GM19025 (cell line): ENCODE measurements at regions not wholly inside any gene's neighbourhood (a gene's known extent, or its start where the extent isn't known, plus 50 kb on each side); places are given as distances from the start of the nearest gene placed in this dataset.
"Not testable (repeated sequence)": the region's sequence is repeated elsewhere in the genome, so short reads cannot be mapped to it uniquely, and the experiment has no call there.

ENCODE experiments used
- ATAC-seq: cut with Tn5 transposase; IDR thresholded peaks from one replicate; pipeline ENCODE4 v1.9.1; 2021; ENCODE audit warnings: mild to moderate bottlenecking, low read depth, moderate library complexity; ENCODE audit not compliant: unreplicated experiment

GRCh38 chr7:119197172-119197876, 972.8 kb downstream of the ANKRD7 start:
- no peak for ATAC-seq

DNA sequence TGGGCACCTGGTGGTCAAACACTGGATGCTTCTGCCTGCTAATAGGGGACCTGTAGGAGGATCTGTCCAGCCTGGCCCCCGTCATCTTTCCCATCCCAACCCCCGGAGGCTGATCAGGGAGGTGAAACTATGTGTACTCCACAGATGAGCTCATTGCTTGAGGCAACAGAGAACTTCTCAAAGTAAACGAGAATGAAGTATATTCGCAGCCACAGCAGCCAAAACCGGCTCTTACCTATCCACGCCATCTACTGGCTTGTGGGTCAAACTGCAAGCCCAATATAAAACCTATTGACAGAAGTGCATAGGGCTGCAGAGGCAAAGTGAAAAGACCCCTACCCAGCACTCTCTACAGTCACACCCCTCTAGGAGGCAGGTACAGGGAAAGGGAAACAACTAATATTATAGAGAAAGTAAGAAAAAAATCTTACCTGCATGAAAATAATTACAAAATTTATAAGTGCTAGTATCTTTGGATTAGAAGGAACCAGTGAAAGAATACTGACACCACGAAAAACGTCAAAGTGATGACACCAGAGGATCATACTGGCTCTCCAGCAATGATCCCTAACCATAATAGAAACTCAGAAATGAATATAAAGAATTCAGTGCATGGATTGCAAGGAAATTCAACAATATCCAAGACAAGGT, 973.5 kb downstream of the ANKRD7 start:
- peak; percentile 81 for ATAC-seq

GRCh38 chr7:119219663-119220062, 995.2 kb downstream of the ANKRD7 start:
- no peak for ATAC-seq

DNA sequence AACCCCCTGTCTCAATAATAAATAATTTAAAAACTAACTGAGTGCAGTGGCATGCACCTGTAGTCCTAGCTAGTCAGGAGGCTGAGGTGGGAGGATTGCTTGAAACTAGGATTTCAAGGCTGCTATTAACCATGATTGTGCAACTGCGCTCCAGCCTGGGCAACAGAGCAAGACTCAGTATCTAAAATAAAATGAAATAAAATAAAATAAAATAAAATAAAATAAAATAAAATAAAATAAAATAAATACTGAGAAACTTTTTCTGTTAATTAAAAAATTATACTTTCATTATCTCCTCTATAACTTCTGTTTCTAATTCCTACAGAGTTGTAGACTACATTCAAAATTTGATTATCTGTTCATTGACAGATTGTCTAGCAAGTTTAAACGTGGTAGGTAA, 999.4 kb downstream of the ANKRD7 start:
- ATAC-seq: no peak

- ATAC-seq: no peak
Measured at GRCh38 chr7:119228482-119228881, 1004.0 kb downstream of the ANKRD7 start.

GRCh38 chr7:119232091-119232490, 1007.6 kb downstream of the ANKRD7 start:
- no peak for ATAC-seq

- ATAC-seq: no peak
Measured at GRCh38 chr7:119233015-119233414, 1008.5 kb downstream of the ANKRD7 start.

DNA sequence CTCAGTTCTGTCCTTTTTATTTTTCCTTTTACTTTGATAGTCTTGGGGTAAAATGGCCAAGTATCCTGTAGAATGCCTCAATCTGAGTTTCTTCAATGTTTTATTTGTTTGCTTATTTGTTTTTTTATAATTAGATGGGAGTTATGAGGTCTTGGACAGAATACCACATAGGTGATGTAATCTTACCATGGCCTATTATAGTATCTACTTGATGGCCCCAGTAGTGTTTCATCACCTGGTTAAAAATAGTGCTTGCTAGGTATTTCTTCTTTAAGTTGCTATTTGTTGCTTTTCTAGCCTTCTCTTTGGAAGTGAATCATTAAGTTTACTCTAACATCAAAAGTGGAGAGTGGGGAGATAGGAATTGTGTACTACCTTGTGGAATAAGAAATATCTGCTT, 1020.0 kb upstream of the KCND2 start:
- ATAC-seq: no peak

GRCh38 chr7:119254742-119255141, 1018.2 kb upstream of the KCND2 start:
- ATAC-seq: no peak

DNA sequence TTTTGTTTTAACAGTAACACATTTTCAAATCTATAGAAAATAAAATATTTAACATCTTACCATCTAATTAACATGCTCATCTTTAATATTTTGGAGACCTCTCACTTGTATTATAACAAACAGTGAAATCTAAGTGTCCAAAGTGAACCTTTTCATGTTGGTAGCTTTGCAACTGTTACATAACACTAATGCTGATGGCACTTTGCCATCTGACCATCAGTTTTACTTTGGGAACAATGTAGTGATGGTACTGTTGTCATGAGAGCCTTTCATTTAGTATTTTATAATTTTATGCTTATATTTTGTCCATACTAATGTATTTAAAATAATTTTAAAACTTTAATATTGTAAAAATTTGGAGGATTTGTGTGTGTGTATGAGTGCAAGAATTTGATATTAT, 1017.0 kb upstream of the KCND2 start:
- ATAC-seq: no peak

DNA sequence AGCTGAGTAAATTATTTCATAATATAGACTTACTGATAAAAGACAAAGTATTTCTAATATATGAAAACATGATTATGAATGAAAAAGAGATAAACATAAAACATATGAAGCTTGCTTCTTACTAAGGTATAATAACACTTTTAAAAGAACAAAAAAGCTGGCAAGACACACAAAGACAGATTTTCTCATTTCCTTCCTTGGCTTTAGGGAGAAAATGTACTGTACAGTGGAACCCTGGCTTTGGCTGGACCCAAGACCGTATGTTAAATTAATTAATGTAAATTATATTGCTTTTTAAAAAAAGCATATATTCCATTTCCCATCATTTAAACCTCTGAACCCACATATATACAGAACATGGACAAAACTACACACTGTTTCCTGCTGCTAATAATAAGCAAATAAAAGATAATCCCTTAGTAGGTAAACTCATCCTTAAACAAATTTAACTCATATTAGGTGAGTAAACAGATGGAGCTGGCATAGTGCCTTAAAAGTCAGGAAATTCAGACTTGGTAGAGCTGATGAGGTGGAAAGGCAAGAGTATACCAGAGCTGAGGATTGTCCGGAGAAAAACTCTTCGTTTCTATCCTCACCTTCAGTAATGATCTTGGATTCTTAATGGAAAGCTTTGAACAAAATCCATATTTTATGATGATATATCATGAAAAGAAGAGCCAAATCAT, 1016.4 kb upstream of the KCND2 start:
- ATAC-seq: no peak

GRCh38 chr7:119266790-119267189, 1006.2 kb upstream of the KCND2 start:
- ATAC-seq: not testable (repeated sequence)

- peak; percentile 95 for ATAC-seq
Measured at GRCh38 chr7:119270045-119270464, 1002.9 kb upstream of the KCND2 start.

DNA sequence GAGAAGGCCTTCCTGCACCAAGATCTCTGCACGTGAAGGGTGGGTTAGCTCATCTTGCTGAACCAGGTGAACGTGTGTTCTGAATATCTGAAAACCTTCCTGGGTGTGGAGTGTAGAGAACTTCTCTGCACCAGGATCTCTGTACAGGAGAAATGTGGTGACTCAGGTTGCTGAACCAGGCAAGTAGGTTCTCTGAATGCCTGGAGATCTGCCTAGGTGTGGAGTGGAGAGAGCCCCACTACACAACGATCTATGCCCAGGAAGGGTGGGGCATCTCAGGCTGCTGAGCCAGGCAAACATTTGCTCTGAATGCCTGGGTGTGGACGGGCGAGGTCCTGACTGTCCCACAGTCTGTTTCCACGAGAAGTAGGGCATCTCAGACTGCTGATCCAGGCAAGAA, 1002.3 kb upstream of the KCND2 start:
- no peak for ATAC-seq

DNA sequence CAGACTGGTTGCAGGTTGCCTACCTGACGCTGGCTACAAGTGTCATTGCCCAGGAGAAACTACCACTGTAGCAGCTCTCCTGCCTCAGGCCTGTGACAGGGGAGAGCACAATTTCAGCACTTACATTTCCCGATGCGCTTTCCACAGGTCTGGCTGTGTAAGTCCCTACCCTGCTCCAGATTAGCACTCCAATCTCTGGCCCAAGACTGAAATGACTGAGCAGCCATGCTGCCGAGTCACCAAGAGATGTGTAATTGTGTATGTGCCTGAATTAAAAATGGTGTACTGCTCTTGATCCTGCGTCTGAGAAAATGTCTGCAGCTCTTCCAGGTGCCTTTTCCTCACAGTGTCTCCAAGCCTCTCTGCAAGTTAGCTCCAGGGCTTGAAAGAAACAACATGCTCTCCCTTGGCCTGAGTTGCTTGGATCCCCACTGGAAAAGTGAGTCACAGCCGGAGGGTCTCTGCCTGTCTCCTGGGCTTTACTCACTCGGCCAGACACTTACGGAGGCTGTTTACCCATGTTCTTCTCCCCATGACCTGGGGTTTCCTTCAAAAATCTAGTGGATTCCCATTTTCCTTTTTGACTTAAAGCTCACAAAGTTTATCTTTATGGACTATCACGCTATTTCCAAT, 1001.7 kb upstream of the KCND2 start:
- ATAC-seq: no peak

DNA sequence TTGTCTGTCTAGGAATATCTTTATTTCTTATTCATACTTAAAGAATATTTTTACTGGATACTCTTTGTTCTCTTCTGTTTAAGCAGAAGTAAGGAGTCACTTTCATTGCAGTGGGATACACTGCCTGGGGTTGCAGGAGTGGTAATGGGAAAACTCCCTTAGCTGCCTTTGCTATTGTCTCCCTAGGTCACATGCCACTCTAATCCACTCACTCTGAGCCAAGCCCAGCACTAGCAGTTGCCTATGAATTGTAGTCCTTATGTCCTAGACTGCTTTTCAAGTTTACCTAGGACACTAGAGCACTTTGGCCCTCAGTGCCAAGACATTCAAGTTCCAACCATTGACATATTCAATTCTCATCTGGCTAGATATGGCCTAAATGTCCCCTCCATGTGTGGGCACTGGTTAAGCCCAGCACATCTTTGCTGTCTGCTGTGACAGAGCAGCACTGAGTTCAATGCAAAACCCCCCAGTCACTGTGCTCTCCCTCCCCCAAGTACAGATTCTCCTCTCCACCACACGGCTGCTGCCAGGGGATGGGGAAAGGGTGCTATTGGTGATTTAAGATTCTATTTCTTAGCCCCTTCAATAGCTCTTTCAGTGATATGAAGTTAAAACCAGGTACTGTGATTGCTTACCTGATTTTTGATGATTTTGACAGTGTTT, 991.7 kb upstream of the KCND2 start:
- no peak for ATAC-seq

- no peak for ATAC-seq
Measured at GRCh38 chr7:119283353-119283752, 989.6 kb upstream of the KCND2 start.

DNA sequence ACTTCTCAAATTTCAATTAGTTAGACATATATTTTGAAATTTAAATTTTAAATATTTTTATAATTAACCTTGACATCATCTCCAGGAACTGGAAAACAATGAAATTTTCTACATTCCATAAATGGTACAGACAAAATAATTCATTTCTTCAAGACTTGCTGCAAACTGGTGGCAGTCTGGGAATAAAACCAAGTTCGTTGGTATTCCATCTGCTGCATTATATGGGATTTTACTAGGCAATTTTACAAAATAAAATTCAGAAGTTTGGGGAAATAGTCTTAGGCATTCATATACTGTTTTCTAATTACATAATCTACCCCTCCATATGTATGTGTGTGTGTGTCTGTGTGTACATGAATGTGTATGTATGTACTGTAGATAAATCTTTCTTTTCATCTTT, 984.6 kb upstream of the KCND2 start:
- ATAC-seq: no peak

DNA sequence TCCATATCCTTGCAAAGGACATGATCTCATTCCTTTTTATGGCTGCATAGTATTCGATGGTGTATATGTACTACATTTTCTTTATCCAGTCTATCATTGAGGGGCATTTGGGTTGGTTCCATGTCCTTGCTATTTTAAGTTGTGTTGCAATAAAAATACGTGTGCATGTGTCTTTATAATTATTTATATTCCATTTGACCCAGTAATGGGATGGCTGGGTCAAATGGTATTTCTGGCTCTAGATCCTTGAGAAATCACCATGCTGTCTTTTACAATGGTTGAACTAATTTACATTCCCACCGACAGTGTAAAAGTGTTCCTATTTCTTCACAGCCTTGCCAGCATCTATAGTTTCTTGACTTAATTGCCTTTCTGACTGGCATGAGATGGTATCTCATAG, 972.6 kb upstream of the KCND2 start:
- ATAC-seq: not testable (repeated sequence)

DNA sequence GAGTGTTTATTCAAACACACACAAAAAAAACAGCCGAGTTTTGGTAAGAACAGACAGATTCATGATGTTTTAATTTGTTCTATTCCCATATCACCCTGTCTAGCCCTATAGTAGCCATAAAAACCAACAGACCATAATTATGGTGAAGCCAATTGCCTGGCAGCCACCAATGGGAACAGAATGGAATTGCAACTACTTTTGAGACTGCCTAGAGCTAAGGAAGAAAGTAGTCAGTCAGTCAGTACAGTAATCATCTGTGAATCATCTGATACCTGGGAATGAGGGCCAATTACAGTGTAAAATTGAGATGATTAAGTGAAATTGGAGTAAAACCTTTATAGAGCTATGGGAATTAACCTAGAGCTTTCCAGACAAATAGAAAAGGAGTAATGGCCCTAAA, 952.7 kb upstream of the KCND2 start:
- no peak for ATAC-seq

GRCh38 chr7:119329715-119330114, 943.3 kb upstream of the KCND2 start:
- no peak for ATAC-seq
